GM21737 (cell line): ENCODE measurements at regions not wholly inside any gene's neighbourhood (a gene's known extent, or its start where the extent isn't known, plus 50 kb on each side); places are given as distances from the start of the nearest gene placed in this dataset.

Experiments
- ATAC-seq: cut with Tn5 transposase; IDR thresholded peaks from one replicate; pipeline ENCODE4 v1.9.1; 2021; ENCODE audit warnings: mild to moderate bottlenecking, moderate library complexity; ENCODE audit not compliant: unreplicated experiment

DNA sequence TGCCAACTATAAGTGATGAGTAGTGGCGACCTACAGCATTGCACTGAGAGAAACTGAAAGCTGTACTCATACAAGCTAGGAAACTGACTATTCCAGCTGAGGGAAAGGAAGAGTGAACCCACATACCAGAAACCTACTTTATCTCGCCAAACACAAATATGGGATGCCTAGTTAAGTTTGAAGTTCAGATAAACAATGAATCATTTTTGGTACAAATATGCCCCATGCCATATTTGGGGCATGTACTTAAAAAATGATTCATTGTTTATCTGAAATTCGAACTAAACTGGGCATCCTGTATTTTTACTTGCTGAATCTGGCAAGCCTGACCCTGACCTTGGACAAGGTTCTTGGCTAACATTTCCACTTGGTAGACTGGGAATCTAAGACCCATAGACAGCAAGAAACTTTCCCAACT lies 527.8 kb upstream of the PSMD7 start:
- ATAC-seq, result no peak

DNA sequence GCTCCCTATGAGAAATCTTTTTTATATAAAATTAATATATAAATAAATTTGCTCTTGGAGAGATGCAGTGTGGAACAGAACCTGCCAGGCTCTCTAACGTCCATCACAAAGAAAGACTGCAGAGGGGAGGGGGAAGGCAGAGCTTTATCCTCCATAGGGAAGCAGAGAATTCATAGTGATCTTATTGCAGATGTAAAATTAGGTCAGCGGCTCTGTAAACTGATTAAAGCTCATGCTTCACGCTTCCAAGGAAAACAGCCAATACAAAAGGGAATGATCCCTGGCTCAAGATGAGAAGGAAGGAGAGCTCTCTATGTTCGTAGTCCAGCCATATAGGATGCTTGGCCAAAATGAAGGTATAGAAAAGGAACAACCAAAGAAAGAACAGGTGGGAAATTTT lies 532.3 kb upstream of the PSMD7 start:
- ATAC-seq, result no peak

DNA sequence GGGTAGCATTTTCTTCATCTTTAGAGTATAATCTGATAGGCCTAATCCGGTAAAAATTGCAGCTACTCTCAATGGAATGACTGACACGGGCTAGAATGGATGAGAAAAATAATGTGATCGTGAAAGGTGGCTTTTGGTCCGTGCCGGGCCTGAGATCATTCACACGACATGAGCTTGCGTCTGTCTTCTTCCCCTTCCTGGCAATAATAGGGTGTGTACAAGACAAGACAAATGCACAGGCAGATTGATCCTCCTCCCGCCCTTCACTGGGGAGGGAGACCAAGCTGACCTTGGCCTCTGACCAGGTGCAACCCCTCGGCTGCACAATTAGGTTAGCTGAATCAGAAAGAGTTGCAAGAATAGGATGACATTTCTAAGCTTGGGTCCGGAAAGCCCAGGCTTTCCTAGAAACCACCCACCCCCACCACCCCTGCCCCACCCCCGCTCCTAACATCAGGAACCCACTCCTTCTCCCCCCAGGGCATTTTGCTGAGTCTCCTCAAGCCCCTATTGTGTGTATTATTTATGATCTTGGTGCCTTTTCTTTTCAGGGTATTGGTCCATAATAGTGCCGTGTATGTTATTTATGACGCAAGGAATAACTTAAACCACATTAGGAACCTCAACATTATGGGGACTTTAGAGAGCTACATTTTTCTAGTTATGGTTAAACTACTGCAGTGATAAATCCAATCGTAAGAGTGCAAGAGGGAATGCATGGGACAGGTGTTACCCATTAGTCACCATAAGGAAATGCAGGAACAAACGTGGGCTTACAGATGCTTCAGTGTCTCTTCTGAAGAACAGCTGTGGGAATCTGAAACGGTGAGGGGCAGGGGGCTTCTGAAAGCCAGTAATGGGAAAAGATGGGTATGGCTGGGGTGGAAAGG lies 540.1 kb upstream of the PSMD7 start:
- no peak for ATAC-seq

DNA sequence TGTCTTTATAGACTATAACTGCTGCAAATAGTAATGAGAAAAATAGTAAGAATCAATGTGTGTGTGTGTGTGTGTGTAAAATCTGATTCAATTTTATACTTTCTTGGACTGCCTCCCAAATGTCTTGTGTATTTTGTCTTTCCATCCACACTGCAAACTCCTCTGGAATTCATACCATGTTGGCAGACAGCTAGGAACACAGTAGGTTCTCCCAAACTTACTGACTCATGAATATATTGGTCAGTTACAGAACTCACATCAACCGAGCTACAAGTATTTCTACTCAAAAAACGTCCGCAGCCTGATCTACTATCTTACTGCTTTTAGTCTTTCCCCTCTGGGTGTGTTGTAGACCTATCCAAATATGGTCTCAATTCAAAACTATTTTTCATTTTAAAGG lies 542.7 kb upstream of the PSMD7 start:
- no peak for ATAC-seq

DNA sequence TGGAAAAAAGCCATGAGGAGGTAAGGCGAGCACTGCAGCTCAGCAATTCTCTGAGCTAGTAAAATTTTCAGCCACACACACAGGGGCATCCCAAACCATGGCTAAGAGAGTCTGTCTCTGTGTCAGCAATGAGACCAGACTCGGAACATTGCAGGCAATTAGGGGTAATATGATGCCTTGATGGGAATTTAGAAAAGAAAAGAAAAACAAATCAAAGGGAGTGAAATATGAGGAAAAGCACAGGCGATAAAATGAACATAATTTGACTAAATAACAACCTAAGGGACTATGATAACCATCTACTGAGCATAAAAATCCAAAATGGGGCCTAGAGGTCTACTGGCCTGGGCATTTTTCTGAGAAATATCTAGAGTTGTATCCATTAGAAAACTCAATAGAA lies 546.0 kb upstream of the PSMD7 start:
- ATAC-seq, result no peak

DNA sequence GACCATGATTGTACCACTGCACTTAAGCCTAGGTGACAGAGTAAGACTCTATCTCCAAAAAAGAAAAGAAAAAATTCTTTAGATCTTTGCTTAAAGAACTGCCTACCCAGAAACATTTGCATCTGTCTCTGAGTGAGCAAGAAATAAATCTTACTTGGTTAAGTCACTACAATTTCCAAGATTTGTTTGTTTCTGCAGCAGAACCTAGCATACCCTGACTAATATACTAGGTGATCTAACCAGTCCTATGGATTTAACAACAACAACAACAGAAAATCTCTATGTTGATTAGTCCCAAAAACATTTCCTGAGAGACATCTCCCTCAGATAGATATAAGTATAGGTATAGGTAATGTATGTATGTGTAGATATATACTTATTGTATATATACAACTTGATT lies 549.3 kb upstream of the PSMD7 start:
- ATAC-seq, result no peak

DNA sequence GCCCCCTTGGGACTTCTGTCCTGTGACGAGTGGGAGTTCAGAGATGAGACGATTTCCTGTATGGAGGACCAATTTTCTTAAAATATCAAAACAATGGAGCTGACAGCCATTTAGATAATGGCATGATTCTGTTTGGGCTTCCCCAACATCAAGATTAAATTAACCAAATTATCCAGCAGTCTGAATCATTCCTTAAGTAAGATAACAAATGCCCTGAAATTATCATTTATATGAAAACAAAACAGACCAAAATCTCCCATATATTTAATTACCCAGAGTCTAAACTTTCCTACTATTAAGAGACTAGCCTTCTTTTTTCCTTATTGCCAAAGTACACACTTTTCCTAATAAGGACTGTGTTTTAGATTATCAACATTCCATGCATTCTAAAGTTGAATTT lies 550.1 kb upstream of the PSMD7 start:
- ATAC-seq, result no peak

DNA sequence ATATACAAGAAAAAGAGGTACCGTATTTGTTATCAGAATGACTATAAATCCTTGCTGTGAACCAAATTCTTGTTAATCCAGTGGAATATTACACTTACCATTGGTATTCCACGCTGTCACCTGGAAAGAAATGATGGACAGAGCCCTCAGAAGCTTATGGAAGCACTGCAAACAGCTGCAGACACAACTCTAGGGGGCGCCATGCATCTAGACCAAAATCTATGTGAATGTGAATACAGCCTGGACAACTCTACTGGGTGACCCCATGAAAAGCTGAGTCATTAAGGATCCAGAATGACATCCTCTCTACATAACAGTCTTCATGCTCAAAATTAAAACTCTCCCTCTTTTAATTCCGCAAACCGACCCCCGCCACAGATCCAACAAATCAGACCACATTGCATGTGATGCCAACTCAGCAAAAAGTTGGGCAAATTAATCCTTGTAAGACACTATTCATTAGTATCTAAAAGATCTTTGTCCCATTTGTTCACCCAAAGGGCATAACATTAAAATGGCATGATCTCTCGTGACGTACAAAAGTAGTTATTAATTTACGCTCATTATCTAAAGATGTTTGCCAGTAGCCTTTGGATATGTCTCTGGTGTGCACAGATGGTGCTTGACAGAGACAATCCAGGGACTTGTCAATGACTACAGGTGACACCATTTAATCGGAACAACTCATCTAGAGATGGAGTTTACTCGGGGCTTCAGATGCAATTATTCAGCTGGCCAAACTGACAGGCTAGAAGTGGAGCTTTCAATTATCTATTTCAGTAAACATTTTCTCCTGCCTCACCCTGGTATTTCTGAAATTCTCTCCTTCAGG lies 552.7 kb upstream of the PSMD7 start:
- no peak for ATAC-seq

DNA sequence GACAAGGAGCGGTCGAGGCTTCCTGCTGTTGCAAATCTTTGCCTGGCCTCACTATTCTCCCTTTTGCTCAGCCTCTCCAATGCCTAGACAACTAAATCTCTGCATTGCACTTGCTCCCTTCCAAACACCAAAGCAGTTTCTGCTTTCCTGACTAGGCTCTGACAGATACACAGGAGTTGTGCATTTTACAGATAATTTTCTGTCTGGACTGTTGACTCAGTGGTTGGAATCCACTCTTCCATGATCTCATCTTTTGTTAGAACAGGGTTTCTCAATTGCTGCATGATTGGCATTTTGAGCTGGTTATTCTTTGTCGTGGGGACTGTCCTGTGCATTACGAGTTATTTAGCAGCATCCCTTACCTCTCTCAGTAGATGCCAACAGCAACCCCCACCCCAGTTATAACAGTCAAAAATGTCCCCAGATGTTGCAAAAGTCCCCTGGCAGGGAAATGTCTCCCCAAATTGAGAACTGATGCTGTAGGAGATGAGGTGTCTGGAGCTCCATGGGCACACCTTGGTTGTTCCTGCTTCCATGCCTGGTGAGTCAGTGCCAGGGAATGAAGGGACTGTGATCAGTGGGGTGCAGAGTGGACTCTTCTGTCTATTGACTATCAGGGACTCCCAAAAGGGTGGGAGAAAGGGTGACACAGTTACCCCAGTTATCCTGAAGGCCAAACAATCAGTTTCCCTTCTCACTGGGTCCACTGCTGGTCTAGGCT lies 557.4 kb upstream of the PSMD7 start:
- no peak for ATAC-seq

DNA sequence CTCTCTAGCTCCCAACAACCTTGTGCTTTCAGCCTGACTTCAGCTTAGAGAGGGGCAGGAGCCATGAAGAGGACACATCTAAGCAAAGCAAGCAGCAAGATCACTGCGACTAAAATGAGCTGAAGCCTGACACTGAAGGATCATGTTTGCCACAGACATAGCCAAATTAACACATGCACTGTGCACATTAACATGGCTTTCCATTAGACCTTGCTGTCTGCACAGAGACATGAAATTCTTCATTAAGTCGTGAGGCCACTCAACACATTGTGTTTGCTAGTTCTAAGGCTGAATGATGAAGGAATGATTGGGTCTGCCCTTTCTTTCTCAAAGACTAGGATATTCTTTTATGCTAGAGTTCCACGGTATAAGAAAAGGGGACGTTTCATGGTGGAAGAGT lies 558.3 kb upstream of the PSMD7 start:
- no peak for ATAC-seq

DNA sequence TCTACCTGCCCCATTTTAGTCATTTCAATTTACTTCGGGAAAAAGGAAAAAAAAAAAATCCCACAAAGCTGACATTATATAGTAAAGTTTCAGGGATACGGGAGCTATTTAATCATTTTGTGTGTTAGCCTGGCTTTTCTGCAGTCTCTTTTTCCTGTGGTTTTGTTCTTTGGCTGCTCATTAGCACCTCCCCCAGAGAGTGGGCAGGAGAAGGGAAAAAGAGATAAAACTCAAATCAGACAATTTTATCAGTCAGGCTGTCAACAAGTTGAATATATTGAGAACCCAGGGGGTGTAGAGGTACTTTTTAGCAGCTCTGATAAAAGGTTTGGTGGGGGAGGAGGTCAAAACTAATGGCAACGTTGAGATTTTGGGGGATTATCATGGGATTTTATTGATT lies 559.0 kb upstream of the PSMD7 start:
- no peak for ATAC-seq

DNA sequence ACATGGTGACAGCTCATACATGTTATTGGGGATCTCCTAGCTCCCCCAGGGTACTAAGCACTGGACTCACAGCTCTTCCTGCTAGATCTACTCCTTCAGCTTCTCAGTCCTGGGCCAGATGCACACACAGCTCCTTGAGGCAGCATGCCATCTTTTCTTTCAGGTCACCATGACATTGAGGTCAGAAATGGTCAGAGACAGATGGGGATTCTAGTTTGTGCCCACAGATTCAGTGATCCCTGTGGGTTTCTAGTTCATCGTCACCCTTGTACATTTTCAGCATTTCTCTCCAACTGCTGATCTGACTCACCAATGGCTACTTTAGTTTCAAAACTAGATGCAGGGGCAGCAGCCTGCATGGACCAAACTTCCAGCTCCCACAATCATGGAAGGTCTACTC lies 560.7 kb upstream of the PSMD7 start:
- ATAC-seq, result no peak

DNA sequence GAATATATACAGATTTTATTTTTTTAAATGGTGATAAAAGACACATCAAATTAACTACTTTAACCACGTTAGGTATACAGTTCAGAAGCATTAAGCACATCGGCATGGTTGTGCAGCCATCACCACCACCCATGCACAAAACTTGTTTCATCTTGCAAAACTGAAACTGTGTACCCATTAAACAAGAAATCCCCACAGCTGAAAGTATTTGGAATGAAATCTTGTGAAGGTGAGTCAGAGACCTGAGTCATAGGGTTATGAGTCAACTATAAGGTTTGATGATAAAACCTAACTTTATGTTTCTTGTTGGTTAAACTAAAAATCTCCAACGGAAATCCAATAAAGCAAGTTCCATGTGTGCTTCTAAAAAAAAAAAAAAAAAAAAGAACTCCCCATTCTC lies 561.6 kb upstream of the PSMD7 start:
- no peak for ATAC-seq

DNA sequence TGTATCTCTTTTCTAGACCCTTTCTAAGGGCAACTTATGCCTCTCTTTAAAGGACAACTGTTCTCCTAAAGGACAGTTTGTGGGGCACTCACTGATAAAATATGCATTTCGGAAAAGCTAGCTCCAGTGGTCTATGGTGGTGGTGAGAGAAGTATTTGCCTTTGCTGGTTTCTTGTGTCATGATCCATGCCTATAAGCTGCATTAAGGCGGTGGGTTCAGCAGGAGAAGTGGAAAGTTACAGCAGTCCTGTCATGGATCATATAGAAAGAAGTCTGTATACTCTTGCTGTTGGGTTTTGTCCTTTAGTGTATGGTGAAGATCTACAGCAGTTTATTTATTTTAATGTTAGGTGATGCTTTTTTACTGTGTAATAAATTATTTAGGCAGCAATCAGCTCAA lies 563.9 kb upstream of the PSMD7 start:
- no peak for ATAC-seq

DNA sequence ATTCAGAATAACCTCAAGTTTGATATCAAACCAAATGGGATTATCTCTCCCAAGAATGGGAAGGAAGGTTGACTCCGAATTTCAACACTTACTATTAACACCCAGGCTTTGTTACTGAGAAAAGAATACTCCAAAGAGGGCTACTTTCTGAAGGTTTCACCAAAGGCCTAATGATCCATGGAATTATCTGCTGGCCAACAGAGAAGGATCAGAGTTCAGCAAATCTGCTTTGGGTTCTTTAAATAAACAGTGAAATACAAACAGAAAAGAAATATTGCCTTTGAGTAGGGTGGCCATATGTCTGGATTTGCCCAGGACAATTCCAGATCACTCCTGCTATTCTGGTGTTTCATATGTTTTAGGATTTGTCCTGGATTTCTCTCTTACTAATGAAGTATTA lies 564.5 kb upstream of the PSMD7 start:
- ATAC-seq, result no peak

DNA sequence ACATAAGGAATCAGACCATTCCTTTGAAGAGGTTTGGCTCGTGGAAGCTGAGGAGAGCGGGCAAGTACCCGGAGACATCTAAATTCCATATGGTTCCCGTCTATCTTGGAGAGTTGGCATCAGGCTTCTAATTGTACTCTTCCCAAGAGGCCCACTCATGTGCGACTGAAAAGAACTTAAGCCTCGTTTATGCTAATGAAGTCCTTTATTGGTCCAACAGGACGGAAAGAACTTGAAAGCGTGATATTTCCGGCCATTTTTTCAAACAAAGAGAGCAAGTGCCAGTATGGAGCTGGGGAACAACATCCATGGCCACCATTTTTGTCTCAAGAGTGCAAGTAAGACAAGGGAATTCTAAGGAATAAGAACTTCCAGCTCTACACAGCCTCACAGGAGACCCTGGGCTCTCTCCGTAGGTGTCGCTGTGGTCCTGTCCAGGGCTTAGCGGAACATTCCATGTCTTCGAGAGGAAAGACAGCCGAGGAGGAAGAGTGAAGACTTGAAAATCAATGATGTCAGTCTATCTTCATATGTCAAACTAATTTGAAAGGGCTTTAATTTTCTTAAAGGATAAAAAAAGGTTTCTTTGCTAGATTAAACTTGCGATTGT lies 566.0 kb upstream of the PSMD7 start:
- ATAC-seq, result no peak

DNA sequence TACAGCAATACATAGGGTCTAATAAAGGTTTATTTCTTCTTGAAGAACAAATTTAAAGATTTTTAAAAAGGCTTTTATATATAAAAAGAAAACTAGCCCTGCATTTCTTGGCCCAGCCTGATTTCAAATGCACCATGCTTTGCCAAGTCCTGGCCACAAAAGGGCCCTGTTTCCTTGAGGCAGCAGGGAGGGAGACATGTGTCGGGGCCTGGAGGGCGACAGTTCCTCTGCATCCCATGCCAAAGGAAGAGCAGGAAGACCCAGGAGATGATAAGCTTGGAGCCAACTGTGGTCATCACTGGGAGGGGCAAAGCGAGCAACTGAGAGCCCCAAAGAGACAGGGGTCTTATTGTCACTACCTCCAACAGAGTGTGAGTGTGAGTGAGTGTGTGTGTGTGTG lies 571.5 kb upstream of the PSMD7 start:
- ATAC-seq, result no peak

DNA sequence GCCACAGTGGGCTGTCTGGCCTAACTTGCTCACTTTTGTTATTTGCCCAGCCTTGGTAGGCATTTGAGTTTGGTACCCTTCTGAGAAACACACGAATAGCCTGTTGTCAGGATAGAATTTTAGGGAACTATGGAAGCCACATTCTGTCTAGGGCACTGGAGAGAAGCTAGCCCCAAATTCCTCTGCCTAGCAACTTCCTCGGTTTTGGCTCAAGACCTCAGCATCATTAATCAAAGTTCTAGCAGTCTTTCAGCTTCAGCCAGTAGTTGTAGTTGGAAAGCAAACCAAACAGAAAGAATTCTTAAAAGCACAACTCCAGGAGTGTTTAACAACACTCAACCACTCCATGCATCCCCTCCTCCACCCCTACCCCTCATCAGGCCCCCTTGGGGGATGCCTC lies 572.1 kb upstream of the PSMD7 start:
- ATAC-seq, result no peak

DNA sequence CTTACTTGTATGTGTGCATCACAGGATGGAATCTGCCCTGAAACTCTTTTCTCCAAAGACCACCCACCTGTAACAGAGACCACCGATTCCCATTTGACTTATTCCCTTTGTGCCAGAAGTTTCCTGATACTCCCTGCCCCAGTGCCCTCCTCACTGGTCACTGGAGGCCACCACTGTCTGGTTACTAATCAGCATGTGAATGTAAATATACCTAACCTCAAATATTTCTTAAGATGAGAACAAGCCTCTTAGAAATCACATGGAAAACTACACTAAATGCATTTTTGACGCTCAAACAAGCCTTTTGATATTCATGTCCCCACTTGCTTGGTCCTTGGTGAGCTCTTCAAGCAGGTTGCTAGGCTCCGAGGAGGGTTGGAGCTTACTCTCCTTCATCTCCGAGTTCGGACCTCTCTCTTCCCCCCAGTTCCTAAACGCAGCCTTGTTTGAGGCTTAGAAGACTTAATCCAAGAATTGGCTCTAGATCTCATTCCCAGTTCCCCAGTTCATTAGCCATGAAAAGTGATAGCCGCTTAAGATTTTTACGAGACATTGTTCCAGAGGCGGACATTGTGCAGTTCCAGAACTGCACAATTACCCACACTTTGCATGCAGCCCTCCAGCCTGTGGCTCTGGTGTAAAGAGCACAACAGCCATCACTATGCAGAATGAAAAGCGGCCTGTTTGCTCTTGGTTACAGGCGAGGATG lies 579.2 kb upstream of the PSMD7 start:
- ATAC-seq, result no peak

DNA sequence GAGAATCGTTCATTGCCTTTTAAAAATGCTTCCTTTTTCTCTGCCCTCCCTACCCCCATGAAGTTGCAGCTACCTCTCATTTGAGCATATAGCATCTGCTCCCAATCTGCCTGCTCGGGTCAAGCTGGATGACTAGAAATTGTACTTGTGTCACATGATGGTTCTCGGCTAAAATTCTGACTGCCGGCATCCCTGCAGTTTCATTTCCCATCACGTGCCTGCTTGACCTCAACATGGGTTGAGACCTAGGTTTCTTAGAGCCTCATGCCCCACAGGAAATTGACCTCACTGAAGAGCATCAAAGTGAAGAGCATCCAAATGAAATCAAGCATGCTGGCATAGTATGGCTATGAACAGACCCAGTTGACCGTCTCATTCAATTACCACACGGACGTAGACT lies 581.6 kb upstream of the PSMD7 start:
- ATAC-seq, result no peak
